NT2/D1 (cell line): ENCODE measurements at regions not wholly inside any gene's neighbourhood (a gene's known extent, or its start where the extent isn't known, plus 50 kb on each side); places are given as distances from the start of the nearest gene placed in this dataset.

Experiments
- DNase-seq: peaks from one replicate; pipeline ENCODE4 v3.0.0-alpha.2; 2011; ENCODE audit warnings: low read depth, low spot score
- H3K27me3 ChIP-seq: 2 replicates; pipeline ENCODE4 v1.6.0; 2011; ENCODE audit warnings: mild to moderate bottlenecking; ENCODE audit not compliant: insufficient read length, insufficient read depth
- H3K36me3 ChIP-seq: 2 replicates; pipeline ENCODE4 v1.6.1; 2011; ENCODE audit warnings: mild to moderate bottlenecking, low read length, mixed read lengths; ENCODE audit not compliant: insufficient read depth, insufficient read length
- H3K4me1 ChIP-seq: 2 replicates; pipeline ENCODE4 v1.5.1; 2011; ENCODE audit not compliant: insufficient read depth, insufficient read length
- H3K4me3 ChIP-seq: 2 replicates; pipeline ENCODE4 v1.5.1; 2011; ENCODE audit warnings: low read depth; ENCODE audit not compliant: insufficient read length
- H3K9ac ChIP-seq: 2 replicates; pipeline ENCODE4 v1.6.0; 2011; ENCODE audit warnings: low read depth; ENCODE audit not compliant: insufficient read length
- H3K9me3 ChIP-seq: 2 replicates; pipeline ENCODE4 v1.5.1; 2011; ENCODE audit warnings: mild to moderate bottlenecking, low read length; ENCODE audit not compliant: insufficient read depth
- SUZ12 ChIP-seq: IDR thresholded peaks from 2 replicates; pipeline ENCODE4 v1.6.1; 2011; ENCODE audit not compliant: insufficient read length, insufficient read depth; ENCODE audit errors: extremely low read depth
- YY1 ChIP-seq: IDR thresholded peaks from 2 replicates; pipeline ENCODE4 v1.6.1; 2011; ENCODE audit not compliant: insufficient read length, insufficient read depth
- ZNF274 ChIP-seq: IDR thresholded peaks from 2 replicates; pipeline ENCODE4 v1.6.1; 2011; ENCODE audit warnings: mild to moderate bottlenecking, low read depth, low read length

DNA sequence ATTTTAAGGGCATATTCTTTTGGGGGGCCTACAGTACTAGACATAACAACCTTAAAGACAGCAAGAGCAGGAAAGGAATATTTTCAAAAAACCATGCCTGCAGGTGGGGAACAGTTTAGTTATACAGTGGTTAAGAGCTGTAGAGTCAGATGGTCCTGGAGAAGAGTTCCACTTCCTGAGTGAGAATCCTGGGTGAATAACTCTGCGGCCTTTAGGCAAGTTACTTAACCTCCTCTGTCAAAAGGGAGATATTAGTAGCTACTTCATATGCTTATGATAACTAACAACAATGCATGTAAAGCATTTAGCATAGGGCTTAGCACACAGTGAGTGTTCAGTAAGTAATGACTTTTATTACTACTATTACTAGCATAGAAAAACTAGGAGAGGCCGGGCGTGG lies 119.2 kb upstream of the TAB2 start:
- DNase-seq, result no peak
- Histone ChIP-seq H3K4me1 (no peaks in the 10 kb centered on the region), H3K36me3 (no peaks in the 10 kb centered on the region), H3K4me3 (no peak overlapping the region), H3K27me3 (no peaks in the 10 kb centered on the region), H3K9me3 (no peaks in the 10 kb centered on the region), H3K9ac (no peak overlapping the region)
- TF ChIP-seq ZNF274 (no peak), YY1 (no peak), SUZ12 (no peak)

DNA sequence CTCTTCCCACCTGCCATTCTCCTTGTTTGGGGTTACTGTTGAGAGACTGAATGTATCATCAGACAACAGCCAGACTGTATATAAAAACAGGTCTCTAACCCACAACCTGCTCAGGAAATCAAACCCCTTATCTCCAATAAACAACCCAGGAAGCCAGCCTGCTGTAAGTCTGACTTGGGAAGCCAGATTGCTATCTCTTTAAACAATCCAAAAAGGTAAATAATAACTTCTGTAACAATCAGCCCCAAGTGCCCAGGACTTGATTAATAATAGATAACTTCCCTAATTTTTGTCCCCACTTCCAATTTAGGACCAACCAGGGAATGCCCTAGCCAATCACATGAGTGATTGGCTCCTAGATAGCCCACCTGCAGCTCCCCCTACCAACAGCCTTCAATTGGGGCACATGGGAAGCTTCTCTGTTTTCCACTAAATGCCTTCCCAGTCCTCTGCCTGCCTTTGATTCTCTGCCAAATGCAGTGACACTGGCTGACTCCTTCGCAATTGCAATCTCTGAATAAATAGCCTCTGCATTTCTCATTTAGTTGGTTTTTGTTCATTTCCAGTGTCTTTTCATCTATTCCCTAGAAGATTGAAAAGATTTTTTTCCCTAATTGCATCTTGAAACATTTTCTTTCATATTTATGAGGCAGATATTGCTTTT lies 117.1 kb upstream of the TAB2 start:
- H3K9ac ChIP-seq, result no peak overlapping the region
- DNase-seq, result no peak
- H3K36me3 ChIP-seq, result no peaks in the 10 kb centered on the region
- no peaks in the 10 kb centered on the region for H3K9me3 ChIP-seq
- no peak overlapping the region for H3K4me3 ChIP-seq
- H3K4me1 ChIP-seq, result no peaks in the 10 kb centered on the region
- TF ChIP-seq SUZ12 (no peak), ZNF274 (no peak), YY1 (no peak)
- H3K27me3 ChIP-seq, result no peaks in the 10 kb centered on the region

DNA sequence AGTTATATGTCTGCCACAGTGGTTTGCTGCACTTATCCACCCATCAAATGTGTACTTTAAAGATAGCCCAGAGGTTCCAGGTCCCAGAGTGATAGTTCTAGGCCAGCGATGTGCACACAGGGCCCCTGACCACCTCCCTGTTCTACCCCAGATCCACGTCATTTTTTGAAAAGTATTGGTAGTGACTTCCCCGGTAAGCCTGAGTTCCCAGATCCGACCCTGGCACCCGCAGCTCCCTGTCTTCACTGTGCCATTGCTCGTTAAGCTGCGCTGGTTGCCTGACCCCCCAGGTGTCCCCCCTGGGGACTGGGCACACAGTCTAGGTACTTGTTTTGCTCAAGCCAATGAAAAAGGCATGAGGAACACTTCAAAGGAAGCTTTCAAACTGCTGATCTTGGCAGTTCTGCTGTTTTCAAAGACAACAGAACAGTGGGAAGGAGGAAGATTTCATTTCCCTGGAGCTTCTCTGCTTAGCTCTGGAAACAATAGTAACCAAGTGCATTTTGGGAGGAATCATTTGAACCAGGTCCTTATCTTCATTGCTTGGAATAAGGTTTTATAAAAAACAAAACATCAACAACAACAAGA lies 116.3 kb upstream of the TAB2 start:
- Histone ChIP-seq H3K9me3 (no peaks in the 10 kb centered on the region), H3K36me3 (no peaks in the 10 kb centered on the region), H3K27me3 (no peaks in the 10 kb centered on the region), H3K9ac (no peak overlapping the region), H3K4me3 (no peak overlapping the region), H3K4me1 (no peaks in the 10 kb centered on the region)
- TF ChIP-seq ZNF274, result no peak
- no peak for TF ChIP-seq SUZ12
- no peak for TF ChIP-seq YY1
- DNase-seq, result no peak

DNA sequence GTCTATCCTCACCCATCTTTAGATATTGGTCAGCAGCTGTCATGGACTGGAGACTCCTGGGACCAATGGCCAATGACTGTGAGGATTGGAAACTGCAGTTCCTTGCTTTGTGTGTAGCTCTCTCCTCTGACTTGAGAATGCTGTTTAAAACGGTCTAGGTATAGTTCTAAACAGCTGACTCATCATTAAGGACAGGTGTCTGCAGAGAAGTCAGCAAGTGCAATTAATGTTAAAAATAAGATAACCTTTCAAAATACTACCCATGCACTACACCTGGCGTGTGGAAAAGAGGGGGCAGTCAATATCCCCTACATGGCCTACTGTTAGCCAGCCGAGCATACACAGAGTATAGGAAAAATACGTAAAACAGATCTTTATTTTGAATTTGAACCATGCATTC lies 115.4 kb upstream of the TAB2 start:
- H3K9ac ChIP-seq, result no peak overlapping the region
- H3K36me3 ChIP-seq, result no peaks in the 10 kb centered on the region
- H3K4me3 ChIP-seq, result no peak overlapping the region
- no peaks in the 10 kb centered on the region for H3K4me1 ChIP-seq
- DNase-seq, result no peak
- H3K9me3 ChIP-seq, result no peaks in the 10 kb centered on the region
- TF ChIP-seq YY1 (no peak), ZNF274 (no peak), SUZ12 (no peak)
- H3K27me3 ChIP-seq, result no peaks in the 10 kb centered on the region

DNA sequence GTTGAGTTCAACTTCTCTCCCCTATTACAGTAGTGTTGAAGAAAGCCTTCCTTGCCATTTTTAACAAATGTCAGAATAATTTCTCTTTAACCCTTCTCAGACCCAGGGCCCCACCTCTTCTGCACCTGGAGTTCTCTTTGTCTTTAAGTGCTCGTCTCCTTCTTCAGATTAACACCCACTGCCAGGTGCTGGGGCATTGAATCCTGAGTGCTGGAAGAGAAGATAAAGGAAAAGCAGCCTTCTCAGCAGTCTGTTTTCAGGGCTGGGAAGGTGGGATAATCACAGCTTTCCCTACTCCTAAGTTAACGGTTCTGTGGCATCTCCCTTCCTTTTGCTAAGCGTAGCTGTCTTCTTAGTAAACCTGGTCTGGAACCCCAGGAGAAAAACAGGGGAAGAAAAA lies 114.6 kb upstream of the TAB2 start:
- Histone ChIP-seq H3K27me3 (no peaks in the 10 kb centered on the region), H3K36me3 (no peaks in the 10 kb centered on the region), H3K9ac (no peak overlapping the region), H3K9me3 (no peaks in the 10 kb centered on the region), H3K4me1 (no peaks in the 10 kb centered on the region), H3K4me3 (no peak overlapping the region)
- TF ChIP-seq SUZ12 (no peak), YY1 (no peak), ZNF274 (no peak)
- no peak for DNase-seq

DNA sequence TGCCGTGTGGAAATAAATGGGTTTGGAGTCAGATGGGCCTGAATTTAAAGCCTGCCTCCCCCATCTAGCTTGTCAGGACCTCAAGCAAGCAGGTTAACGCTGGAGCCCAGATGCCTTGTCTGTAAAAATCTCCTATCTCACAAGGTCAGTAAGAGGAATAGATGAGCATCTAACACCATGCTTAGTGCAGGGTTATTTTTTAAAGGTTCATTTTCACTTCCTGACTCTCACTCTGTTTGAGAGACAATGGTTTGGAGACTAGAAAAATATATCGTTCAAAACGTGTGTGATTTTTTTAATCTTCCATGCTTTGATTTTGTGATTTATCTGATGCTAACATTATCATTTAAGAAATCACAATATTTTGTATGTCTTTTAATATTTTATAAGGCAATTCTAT lies 114.0 kb upstream of the TAB2 start:
- no peaks in the 10 kb centered on the region for H3K27me3 ChIP-seq
- H3K9me3 ChIP-seq, result no peaks in the 10 kb centered on the region
- DNase-seq, result no peak
- H3K4me3 ChIP-seq, result no peak overlapping the region
- no peak overlapping the region for H3K9ac ChIP-seq
- no peaks in the 10 kb centered on the region for H3K36me3 ChIP-seq
- H3K4me1 ChIP-seq, result no peaks in the 10 kb centered on the region
- no peak for TF ChIP-seq ZNF274
- no peak for TF ChIP-seq YY1
- no peak for TF ChIP-seq SUZ12

GRCh38 chr6:149208134-149208601 lies 109.3 kb upstream of the TAB2 start:
- H3K27me3 ChIP-seq, result no peaks in the 10 kb centered on the region
- no peaks in the 10 kb centered on the region for H3K36me3 ChIP-seq
- H3K4me3 ChIP-seq, result no peak overlapping the region
- TF ChIP-seq SUZ12 (no peak), YY1 (no peak), ZNF274 (no peak)
- H3K9ac ChIP-seq, result no peak overlapping the region
- DNase-seq, result no peak
- H3K9me3 ChIP-seq, result no peaks in the 10 kb centered on the region
- H3K4me1 ChIP-seq, result no peaks in the 10 kb centered on the region
